Caki2 (cell line): ENCODE measurements at regions not wholly inside any gene's neighbourhood (a gene's known extent, or its start where the extent isn't known, plus 50 kb on each side); places are given as distances from the start of the nearest gene placed in this dataset.
"Not testable (repeated sequence)": the region's sequence is repeated elsewhere in the genome, so short reads cannot be mapped to it uniquely, and the experiment has no call there.

Experiments used
- DNase-seq: peaks from one replicate; pipeline ENCODE4 v3.0.0-alpha.2; 2015; ENCODE audit warnings: low read depth
- in situ Hi-C: cut with HindIII; loops from 2 replicates; pipeline ENCODE4 v1.10.0; 2016; ENCODE audit warnings: low sequenced_read_pairs, low pct_unique_long_range_greater_than_20kb, mixed read lengths

DNA sequence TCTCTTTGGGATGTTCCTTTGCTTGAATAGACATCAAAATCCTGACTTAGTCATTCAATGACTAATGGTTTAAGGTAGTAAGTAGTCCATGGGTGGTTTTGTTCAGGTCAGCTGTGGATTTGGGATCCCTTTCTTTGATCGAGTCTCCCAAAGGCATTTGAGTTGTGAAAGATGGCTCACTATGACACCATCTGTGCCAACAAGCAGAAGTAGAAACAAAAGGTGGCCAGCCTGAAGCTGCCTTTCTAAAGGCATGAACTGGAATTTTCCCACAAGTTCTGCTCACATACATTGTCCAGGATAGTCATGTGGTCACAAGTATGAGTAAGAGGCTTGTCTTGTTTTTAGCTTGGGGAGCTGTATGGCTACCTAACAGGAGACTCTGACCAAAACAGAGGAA is 129.9 kb downstream of the CCNG2 start:
- DNase-seq = no peak
- in situ Hi-C loops = no loop called here

DNA sequence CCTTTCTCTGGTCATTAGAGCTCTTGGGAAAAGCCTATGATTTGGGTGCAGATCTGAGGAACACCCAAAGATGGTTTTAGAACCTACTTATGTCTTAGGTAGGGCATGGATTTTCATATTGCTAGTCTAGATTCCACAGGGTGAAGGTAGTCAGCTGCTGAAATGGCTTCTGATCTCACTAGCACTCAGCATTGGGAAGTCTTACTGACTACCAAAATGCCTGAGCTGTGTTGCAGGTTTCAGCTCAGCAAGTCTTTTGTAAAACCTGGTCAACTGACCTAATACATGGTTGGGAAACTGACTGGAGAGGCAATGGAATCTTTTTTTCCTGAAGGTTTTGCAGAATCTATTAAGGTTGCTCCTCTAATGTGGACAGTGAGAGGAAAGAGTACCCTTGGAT is 136.4 kb downstream of the CCNG2 start:
- no peak for DNase-seq
- in situ Hi-C loops = no loop called here

DNA sequence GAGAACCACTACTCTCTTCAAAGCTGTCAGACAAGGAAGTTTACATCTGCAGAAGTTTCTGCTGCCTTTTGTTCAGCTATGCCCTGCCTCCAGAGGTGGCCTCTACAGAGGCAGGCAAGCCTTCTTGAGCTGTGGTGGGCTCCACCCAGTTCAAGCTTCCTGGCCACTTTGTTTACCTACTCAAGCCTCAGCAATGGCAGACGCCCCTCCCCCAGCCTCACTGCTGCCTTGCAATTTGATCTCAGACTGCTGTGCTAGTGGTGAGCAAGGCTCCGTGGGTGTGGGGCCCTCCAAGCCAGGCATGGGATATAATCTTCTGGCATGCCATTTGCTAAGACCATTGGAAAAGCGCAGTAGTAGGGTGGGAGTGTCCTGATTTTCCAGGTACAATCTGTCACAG is 144.0 kb downstream of the CCNG2 start:
- DNase-seq, in situ Hi-C loops: not testable (repeated sequence)

DNA sequence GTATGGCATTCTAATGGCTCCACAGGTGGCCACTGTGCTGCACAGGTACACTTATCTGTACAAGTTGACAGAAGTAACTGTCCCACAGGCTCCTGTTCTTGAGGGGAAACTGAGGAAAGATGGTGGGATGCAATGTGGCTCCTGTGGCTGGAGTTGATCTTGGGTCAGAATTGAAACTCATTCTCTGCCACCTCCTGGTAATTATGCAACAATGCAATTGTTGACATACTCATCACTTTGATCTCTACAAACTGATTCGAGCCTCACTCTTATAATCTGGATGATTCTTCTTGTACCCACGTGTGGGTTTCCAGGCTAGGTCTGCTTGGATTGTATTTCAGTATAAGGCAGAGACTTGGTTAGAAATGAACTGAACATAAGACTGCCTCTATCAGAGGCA is 148.8 kb downstream of the CCNG2 start:
- no peak for DNase-seq
- in situ Hi-C loops = no loop called here

DNA sequence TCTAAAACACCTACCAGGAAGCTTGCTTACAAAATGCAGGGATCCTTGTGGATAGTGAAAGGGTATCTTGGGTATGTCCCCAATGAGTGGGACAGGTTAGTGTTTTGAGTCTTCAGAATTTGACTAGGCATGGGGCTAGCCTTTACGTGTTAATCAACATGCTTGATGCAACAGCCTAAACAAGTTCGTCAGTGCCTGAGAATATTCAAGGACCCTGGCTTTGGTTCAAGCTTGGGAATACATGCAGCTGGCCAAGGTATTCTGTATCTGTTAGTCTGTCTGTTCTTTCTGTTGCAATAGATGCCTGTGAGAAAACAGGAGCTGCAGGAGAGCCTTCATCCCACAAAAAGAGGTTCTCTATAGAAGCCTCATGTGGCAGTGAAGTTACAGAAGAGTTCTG is 149.5 kb downstream of the CCNG2 start:
- in situ Hi-C loops = no loop called here
- no peak for DNase-seq

DNA sequence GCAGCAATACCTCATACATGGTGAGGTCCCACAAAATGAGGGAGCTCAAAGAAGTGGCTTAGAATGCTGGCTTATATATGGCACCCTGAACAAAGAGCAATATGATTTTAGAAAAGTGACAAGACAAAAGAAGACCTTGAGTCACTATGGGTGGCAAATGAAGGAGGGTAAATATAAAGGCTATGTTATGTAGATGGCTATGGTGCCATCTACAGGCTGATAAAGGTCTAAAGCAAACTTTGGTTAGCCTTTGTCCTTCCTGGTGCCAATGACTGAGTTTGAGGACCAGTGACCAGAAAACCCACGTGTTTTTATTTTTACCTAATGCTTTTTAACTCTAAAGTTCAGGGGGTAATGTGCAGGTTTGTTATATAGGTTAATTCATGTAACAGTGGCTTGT is 151.8 kb downstream of the CCNG2 start:
- in situ Hi-C loops = no loop called here

DNA sequence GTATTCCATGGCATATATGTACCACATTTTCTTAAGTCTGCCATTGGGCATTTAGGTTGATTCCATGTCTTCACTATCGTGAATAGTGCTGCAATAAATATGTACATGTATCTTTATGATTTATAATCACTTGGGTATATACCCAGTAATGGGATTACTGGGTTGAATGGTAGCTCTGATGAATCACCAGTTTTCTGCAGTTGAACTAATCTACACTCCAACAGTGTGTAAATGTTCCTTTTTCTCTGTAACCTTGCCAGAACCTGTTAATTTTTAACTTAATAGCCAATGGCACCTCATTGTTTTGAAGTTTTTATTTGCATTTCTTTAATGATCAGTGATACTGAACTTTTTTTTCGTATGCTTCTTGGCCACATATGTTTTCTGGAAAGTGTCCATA is 152.5 kb downstream of the CCNG2 start:
- DNase-seq = no peak
- in situ Hi-C loops = no loop called here

More for the DNA sequence above, 151.8 kb downstream of the CCNG2 start:
- peak; percentile 22 for DNase-seq

DNA sequence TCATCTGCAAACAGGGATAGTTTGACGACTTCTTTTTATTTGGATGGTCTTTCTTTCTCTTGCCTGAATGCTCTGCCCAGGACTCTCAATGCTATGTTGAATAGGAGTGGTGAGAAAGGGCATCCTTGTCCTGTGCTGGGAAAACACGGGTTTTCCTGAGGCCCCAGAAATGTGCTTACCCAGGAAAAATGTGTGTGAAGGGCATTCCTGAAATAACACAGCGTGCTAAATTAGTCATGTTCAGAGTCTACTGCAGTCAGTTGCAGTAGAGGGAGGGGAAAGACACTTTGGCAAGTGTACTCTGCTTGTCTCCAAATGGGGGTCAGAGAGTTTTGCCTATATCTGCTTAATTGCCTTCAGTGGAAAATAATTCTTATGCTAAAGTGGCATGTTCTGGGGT is 153.9 kb downstream of the CCNG2 start:
- DNase-seq = no peak
- in situ Hi-C loops = no loop called here

DNA sequence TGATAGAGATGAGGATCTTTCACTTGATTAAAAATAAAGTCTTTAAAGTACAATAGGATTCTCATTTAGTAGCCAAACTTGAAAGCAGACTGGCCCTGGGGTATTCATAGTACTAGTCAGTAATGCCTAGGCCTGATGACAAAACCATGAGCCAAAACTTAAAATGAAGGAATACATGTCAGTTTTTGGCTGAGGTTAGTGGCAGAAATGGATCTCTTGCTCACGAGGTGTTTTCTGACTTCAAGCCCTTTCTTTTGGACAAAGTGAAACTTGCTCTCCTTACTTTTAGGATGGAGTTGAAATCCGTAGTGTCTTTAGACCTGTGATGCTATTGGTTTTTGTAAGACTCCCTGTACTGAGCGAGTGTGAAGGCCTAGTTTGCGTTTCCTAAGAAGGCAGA is 157.7 kb downstream of the CCNG2 start:
- in situ Hi-C loops = no loop called here
- no peak for DNase-seq

DNA sequence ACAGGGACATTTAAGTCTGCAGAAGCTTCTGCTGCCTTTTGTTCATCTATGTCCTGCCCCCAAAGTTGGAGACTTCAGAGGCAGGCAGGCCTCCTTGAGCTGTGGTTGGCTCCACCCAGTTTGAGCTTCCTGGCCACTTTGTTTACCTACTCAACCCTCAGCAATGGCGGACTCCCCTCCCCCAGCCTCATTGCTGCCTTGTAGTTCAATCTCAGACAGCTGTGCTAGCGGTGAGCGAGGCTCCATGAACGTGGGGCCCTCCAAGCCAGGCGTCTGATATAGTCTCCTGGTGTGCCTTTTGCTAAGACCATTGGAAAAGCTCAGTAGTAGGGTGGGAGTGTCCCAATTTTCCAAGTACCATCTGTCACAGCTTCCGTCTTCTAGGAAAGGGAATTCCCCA is 170.1 kb downstream of the CCNG2 start:
- DNase-seq = no peak
- in situ Hi-C loops = no loop called here

DNA sequence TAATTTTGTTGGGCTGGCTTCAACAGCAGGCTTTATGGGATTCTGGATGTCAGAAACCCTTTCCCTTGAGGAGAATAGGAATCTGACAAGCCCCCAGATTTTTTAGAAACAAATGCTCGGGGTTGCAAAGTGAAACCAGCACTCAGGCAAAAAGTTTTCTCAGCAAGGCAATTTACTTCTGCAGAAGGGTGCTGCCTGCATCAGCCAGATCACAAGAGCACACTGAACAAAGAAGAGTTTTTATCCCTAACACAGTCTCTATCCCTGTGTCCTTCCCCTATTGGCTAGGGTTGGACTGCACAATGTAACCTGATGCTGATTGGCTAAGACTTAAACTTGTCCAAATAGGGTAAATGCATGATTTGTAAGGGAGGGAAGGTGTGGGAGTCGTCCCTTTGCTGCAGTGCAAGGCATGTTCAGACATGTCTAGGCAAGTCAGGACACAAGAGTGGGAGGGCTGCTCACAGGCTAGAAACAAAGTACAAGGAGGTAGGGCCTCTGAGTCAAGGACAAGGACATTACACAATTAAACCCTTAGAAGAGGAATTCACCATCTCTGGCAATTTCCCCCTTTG is 175.8 kb downstream of the CCNG2 start:
- in situ Hi-C loops = no loop called here

DNA sequence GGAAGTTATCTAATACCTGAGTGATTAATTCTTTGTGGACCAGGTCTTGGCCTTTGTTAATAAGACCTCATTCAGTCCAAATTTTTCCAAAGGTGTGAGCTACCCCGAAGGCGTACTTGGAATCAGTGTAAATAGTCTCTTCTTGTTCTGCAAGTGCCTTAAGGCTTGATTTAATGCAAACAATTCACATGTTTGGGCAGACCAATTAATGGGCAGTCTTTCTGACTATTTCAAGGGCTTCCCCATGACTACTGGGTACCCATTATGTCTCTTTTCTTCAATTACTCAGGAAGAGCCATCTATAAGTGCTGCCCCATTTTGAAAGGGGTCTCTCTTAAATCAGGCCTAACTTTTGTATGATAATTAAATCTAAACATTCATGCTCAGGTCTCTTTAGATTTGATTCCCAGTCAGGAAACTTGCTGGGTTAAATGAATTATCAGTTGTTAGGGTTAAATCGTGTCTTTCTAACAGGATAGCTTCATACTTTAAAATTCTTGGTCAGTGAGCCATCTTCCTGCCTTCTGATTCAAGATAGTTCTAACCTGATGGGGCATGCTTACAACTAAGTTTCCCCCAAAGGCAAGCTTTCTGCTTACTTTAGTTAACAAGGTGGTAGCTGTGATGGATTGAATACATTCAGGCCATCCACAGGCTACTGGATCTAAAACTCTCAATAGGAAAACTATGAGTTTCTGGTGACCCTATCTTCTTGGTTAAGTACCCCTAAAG is 179.6 kb downstream of the CCNG2 start:
- no peak for DNase-seq
- in situ Hi-C loops = no loop called here

More for the DNA sequence above, 175.8 kb downstream of the CCNG2 start:
- peak; percentile 32 for DNase-seq

DNA sequence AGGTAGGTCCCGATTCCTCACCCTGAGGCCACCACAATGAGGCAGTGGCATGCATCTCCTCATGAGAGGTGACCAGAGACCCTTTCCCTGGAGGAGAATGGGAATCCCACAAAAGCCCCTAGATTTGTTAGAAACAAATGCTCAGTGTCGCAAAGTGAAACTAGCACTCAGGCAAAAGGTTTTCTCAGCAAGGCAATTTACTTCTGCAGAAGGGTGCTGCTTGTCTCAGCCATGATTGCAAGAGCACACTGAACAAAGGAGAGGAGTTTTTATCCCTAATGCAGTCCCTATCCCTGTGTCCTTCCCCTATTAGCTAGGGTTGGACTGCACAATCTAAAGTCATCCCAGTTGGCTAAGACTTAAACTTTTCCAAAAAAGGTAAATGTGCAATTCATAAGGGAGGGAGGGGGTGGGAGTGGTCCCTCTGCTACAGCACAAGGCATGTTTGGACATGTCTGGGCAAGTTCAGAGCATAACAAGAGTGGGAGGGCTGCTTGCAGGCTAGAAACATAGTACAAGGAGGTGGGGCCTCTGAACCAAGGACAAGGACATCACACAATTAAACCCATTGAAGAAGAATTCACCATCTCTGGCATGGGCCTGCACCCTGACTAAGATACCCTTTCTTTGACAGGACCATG is 185.3 kb downstream of the CCNG2 start:
- in situ Hi-C loops = no loop called here

DNA sequence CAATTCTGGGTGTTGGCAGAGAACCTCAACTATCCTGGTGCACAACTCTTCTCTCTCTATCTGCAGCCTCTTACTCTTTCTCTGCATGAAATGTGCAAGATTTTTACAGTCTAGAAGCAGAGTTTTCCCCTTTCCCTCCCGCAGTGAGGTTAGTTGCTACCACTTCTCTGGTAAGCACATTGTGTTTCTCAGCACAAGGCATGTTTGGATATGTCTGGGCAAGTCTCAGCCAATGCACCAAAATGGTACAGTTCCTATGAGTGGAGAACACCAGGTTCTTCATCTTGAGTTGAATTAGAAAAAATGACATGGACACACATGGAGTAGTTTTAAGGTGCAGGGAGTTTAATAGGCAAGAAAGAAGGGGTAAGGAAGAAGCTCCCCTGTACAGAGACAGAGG is 187.0 kb downstream of the CCNG2 start:
- in situ Hi-C loops = no loop called here
- DNase-seq = no peak

More for the DNA sequence above, 185.3 kb downstream of the CCNG2 start:
- DNase-seq = peak; percentile 10

DNA sequence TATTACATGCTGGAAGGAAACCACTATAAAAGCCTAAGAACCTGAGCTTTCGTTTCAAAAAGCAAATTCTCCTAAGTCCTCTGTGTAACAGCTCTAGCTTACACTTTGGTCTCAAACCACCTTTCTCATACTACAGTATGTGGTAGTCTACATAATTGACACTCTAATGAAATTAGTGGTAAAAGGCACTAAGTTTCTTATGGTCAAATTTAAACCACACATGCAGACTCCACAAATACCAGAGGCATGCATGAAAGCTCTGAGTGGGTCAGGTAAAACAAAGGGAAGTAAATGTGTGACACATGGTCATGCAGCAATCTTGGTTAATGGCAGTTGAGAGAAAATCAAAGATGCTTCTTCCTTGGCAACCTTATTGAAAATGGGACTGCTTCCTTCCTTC is 187.8 kb downstream of the CCNG2 start:
- in situ Hi-C loops = no loop called here
- no peak for DNase-seq

DNA sequence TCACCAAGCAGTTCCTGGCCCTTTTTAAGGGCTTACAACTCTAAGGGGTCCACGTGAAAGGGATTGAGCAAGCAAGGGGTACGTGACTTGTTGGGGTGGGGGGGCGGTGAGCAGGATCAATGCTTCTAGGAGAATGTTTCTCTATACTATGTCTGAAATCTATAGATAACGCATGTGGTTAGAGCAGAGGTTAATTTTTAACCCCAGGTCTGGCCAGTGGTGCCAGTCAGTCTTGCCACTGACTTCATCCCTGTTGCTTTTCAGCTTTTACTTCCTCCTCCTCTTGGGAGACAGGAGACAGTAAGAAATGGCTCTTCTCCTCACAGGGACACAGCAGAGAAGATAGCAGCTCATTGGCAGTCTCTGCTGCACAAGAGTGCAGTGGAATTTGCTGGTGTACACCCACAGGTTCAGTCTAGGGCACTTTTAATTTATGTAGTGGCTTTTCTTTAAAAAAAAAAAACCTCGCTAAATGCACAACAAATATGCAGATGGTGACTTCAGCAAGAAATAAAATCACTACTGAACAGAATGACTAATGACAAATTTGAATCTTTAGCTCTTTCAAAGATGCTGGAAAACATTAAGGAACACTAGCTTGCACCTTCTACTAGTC is 190.5 kb downstream of the CCNG2 start:
- peak; percentile 66 for DNase-seq
- in situ Hi-C loops = no loop called here

DNA sequence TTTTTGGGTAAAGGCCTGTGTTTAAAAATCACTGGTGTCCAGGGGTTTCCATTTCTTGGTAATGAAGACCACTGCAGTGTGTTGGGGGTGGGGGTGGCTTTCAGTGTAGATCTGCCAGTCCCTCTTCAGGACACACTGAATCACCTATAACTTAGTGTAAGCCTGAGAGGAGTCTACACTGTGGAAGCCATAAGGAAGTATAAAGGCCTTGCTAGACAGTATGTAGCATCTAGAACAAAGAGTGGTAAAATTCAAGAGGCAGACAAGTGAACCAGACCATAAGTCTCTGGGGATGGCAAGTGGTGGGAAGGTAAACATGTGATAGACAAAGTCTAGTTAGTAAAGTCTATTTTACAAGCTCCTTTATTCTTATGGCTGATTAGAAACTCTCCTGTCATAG is 191.8 kb downstream of the CCNG2 start:
- no peak for DNase-seq
- in situ Hi-C loops = no loop called here

DNA sequence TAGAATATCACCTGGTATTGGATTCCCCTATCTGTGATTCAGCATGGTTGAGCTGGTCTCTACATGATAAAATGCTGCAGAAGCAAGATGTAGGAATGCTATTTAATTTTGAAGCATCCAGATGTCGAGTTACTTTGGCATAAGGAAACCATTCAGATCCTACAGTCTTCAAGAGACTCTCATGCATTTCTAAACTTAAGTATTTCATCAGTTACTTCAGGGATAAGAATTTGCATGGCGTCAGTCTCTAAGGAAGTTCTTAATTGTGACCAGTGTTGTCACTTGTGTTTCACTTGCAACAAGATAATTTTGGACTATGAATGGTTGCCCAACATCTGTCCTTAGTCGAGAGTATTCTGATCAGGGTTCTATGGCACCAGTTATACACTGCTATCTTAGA is 192.4 kb downstream of the CCNG2 start:
- in situ Hi-C loops = no loop called here
- DNase-seq = no peak

DNA sequence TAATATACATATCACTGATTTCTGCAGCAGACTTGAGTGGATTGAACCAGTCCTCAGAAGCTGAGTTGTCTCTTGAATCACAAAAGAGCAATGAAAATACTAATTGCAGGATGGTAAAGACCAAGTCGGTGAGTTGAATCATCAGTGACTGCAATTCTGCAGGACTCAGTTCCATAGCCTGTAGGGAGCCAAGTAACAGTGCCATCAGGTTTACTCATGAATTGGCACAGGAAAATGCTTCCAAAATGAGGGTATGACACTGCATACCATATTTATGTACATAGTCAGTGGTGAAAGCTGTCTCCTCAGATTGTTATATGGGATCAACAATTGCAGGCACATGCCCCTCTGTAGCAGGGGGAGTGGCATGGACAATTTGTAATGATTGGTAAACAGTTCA is 192.8 kb downstream of the CCNG2 start:
- in situ Hi-C loops = no loop called here
- no peak for DNase-seq
